GM19438 (cell line): ENCODE measurements at regions not wholly inside any gene's neighbourhood (a gene's known extent, or its start where the extent isn't known, plus 50 kb on each side); places are given as distances from the start of the nearest gene placed in this dataset.
A peak's percentile ranks its signal among the peaks of the same experiment; 100 is the strongest.
"Not testable (repeated sequence)": the region's sequence is repeated elsewhere in the genome, so short reads cannot be mapped to it uniquely, and the experiment has no call there.

Experiments used
- ATAC-seq: cut with Tn5 transposase; IDR thresholded peaks from one replicate; pipeline ENCODE4 v1.9.1; 2021; ENCODE audit warnings: low read depth; ENCODE audit not compliant: unreplicated experiment

- ATAC-seq: peak; percentile 100
These were observed 69.4 kb upstream of the EVL start for GRCh38 chr14:99995700-99996356.

GRCh38 chr14:99996951-99997571 is 68.2 kb upstream of the EVL start:
- no peak for ATAC-seq

GRCh38 chr14:100000398-100000797 is 64.8 kb upstream of the EVL start:
- ATAC-seq: not testable (repeated sequence)

- ATAC-seq: no peak
These were observed 60.8 kb upstream of the EVL start for GRCh38 chr14:100004392-100004791.

- no peak for ATAC-seq
These were observed 58.0 kb upstream of the EVL start for GRCh38 chr14:100007254-100007653.

GRCh38 chr14:100009802-100010201 is 55.4 kb upstream of the EVL start:
- not testable (repeated sequence) for ATAC-seq

GRCh38 chr14:100010679-100011078 is 54.5 kb upstream of the EVL start:
- no peak for ATAC-seq

GRCh38 chr14:100011628-100012325 is 53.4 kb upstream of the EVL start:
- no peak for ATAC-seq

GRCh38 chr14:100012478-100013327 is 52.5 kb upstream of the EVL start:
- ATAC-seq: no peak

- peak; percentile 79 for ATAC-seq
These were observed 50.0 kb upstream of the EVL start for GRCh38 chr14:100015251-100015655.
